ENCODE measurements at regions not wholly inside any gene's neighbourhood (a gene's known extent, or its start where the extent isn't known, plus 50 kb on each side); places are given as distances from the start of the nearest gene placed in this dataset.

- FAIRE-seq (no peak), DNase-seq (ENCODE audit: low read depth in 1 of 2, low spot score in 2 of 2) (no peak)
- no peaks in the 10 kb centered on the region for H4K20me1 ChIP-seq (replicated peaks in 1 of 2; ENCODE audit: control insufficient read depth in 1 of 2, insufficient read depth in 2 of 2, low read length in 2 of 2)
- no peaks in the 10 kb centered on the region for H3K9me3 ChIP-seq (ENCODE audit: insufficient read depth in 2 of 2, low read depth in 1 of 2, low read length in 1 of 2)
- no peak overlapping the region for H2BK15ac ChIP-seq (ENCODE audit: low read length)
- no peak overlapping the region for H3K56ac ChIP-seq (replicated peaks; ENCODE audit: insufficient read length, low read depth, low read length)
- no peak overlapping the region for H4K91ac ChIP-seq (replicated peaks; ENCODE audit: insufficient read length, low read length)
- H4K5ac ChIP-seq (ENCODE audit: insufficient read length, low read depth, low read length): no peak overlapping the region
- no peak overlapping the region for H3K14ac ChIP-seq (ENCODE audit: insufficient read length)
- 100% methylated on average over 1 of the region's 1 CpG; no CpG with 5 or more reads in 1 of the 2 experiments for WGBS, 2 experiments (ENCODE audit: extremely low coverage in 1 of 2, insufficient coverage in 1 of 2, insufficient read length in 1 of 2, insufficient replicate concordance in 2 of 2, low coverage in 1 of 2, low lambda C conversion rate in 2 of 2, missing lambda C conversion rate in 1 of 2)
- H2BK12ac ChIP-seq (ENCODE audit: low read depth, low read length): no peak overlapping the region
- H4K8ac ChIP-seq (ENCODE audit: extremely low read depth, insufficient read depth, low read length): no peak overlapping the region
- no peak overlapping the region for H2BK20ac ChIP-seq (ENCODE audit: low read length)
- H2AK5ac ChIP-seq (ENCODE audit: low read depth, low read length): no peak overlapping the region
- ChIA-PET CTCF (ENCODE audit: partially characterized antibody) (interaction anchor here (0.7 kb wide), 1 partner anchor 172 kb away, joined by 3 read pairs; no protein-coding TSS in a partner anchor), POLR2A (ENCODE audit: partially characterized antibody) (no interaction called here)
- no peak overlapping the region for H3K23ac ChIP-seq (ENCODE audit: insufficient read length)
- H3K4ac ChIP-seq (replicated peaks; ENCODE audit: insufficient read length, low read depth, low read length): no peak overlapping the region
- no peak overlapping the region for H3K9ac ChIP-seq (replicated peaks in 1 of 4; ENCODE audit: extremely low read depth in 1 of 4, low read depth in 3 of 4, low read length in 3 of 4)
- H2BK5ac ChIP-seq (ENCODE audit: low read depth, low read length): no peak overlapping the region
- no peaks in the 10 kb centered on the region for H3K23me2 ChIP-seq (ENCODE audit: low read depth, low read length)
- no peaks in the 10 kb centered on the region for H3K27me3 ChIP-seq (replicated peaks in 1 of 4; ENCODE audit: control insufficient read depth in 3 of 4, extremely low read depth in 1 of 4, insufficient read depth in 3 of 4, low read length in 3 of 4)
- peak overlapping the region; percentile 13; the same call in 1 of the 2 replicates for H2AFZ ChIP-seq (ENCODE audit: low read length)
- no peaks in the 10 kb centered on the region for H3K4me1 ChIP-seq (replicated peaks in 1 of 4; ENCODE audit: control insufficient read depth in 3 of 4, insufficient read depth in 4 of 4, low read length in 3 of 4)
- no peaks in the 10 kb centered on the region for H3K79me2 ChIP-seq (ENCODE audit: control insufficient read depth in 1 of 2, insufficient read depth in 2 of 2, low read length in 2 of 2)
- H3K18ac ChIP-seq (ENCODE audit: extremely low read depth, low read length): no peak overlapping the region
- H3K4me2 ChIP-seq (ENCODE audit: insufficient read depth in 1 of 2, low read depth in 2 of 2, low read length in 2 of 2): no peak overlapping the region
- no peak overlapping the region for H3K4me3 ChIP-seq (ENCODE audit: extremely low read depth in 1 of 4, insufficient read depth in 2 of 4, low read depth in 3 of 4, low read length in 4 of 4)
- H3K79me1 ChIP-seq (ENCODE audit: low read depth, low read length): no peaks in the 10 kb centered on the region
- no peak overlapping the region for H3K27ac ChIP-seq (ENCODE audit: low read depth, low read length)
- no peak overlapping the region for H2BK120ac ChIP-seq (replicated peaks; ENCODE audit: low read depth, low read length)
- H3K36me3 ChIP-seq (ENCODE audit: control insufficient read depth in 2 of 4, insufficient read depth in 4 of 4, low read length in 3 of 4): no peaks in the 10 kb centered on the region
- TF ChIP-seq POLR2A (IDR thresholded peaks at IDR 0.05; ENCODE audit: control extremely low read depth in 1 of 2, low read depth in 2 of 2, low read length in 2 of 2): no peak
- TF ChIP-seq JUND (IDR thresholded peaks at IDR 0.05; ENCODE audit: low read length): no peak
- TF ChIP-seq NANOG (IDR thresholded peaks at IDR 0.05; ENCODE audit: insufficient read depth, low read depth, low read length, poor library complexity, severe bottlenecking): no peak
- TF ChIP-seq CEBPB (IDR thresholded peaks at IDR 0.05; ENCODE audit: low read depth, low read length): no peak
- no peak for TF ChIP-seq USF2 (IDR thresholded peaks at IDR 0.05; ENCODE audit: low read length)
- no peak for TF ChIP-seq EP300 (IDR thresholded peaks at IDR 0.05; ENCODE audit: borderline replicate concordance in 1 of 2, low read depth in 2 of 2, low read length in 2 of 2)
- no peak for TF ChIP-seq KDM5A (IDR thresholded peaks at IDR 0.05; ENCODE audit: low read length)
- TF ChIP-seq CBX5 (IDR thresholded peaks at IDR 0.05; ENCODE audit: low read depth, low read length): no peak
- no peak for TF ChIP-seq SIRT6 (IDR thresholded peaks at IDR 0.05; ENCODE audit: low read length)
- no peak for TF ChIP-seq CBX8 (IDR thresholded peaks at IDR 0.05; ENCODE audit: borderline replicate concordance, low read depth, low read length)
- no peak for TF ChIP-seq ATF2 (IDR thresholded peaks at IDR 0.05; ENCODE audit: low read length)
- no peak for TF ChIP-seq KDM1A (IDR thresholded peaks at IDR 0.05; ENCODE audit: borderline replicate concordance, low read length)
- no peak for TF ChIP-seq BCL11A (IDR thresholded peaks at IDR 0.05; ENCODE audit: low read depth in 2 of 2, low read length in 2 of 2)
Measured at GRCh38 chr11:104713401-104713800, 184.9 kb downstream of the CASP12 start.

Data from H1 (cell line).